Stomach (tissue), 8 donors: ENCODE measurements at regions not wholly inside any gene's neighbourhood (a gene's known extent, or its start where the extent isn't known, plus 50 kb on each side); places are given as distances from the start of the nearest gene placed in this dataset.

Experiments used
- DNase-seq, 2 donors: peaks; one replicate each; pipeline versions ENCODE4 v3.0.0 to v3.0.0-alpha.2; 2013 to 2019
- H3K27ac ChIP-seq, 5 donors: fragments of 200-600 bp in 4 of 5; sonication (generic) in 4 of 5; one replicate each; pipeline ENCODE4 v1.5.1; 2013 to 2019; ENCODE audit warnings: mild to moderate bottlenecking in 1 of 5, moderate library complexity in 1 of 5
- H3K27me3 ChIP-seq, 3 donors: fragments of 200-600 bp; sonication (generic); one replicate each; pipeline ENCODE4 v1.5.1; 2017 to 2019; ENCODE audit warnings: mixed run types in 1 of 3
- H3K36me3 ChIP-seq, 4 donors: fragments of 200-600 bp; sonication (generic); 1 replicate in 3 of 4; 2 replicates in 1 of 4; pipeline ENCODE4 v1.5.1; 2016 to 2019
- H3K4me1 ChIP-seq, 4 donors: fragments of 200-600 bp; sonication (generic); one replicate each; pipeline ENCODE4 v1.5.1; 2016 to 2019
- H3K4me3 ChIP-seq, 4 donors: fragments of 200-600 bp; sonication (generic) in 3 of 4; one replicate each; pipeline ENCODE4 v1.5.1; 2016 to 2019; ENCODE audit warnings: mild to moderate bottlenecking in 1 of 4
- H3K9me3 ChIP-seq, 4 donors: fragments of 200-600 bp; sonication (generic); one replicate each; pipeline ENCODE4 v1.5.1; 2016 to 2019
- EP300 ChIP-seq: sonication (generic); formaldehyde crosslinking; IDR thresholded peaks from one replicate; pipeline ENCODE4 v1.6.1; 2017; ENCODE audit warnings: antibody characterized with exemption
- POLR2A ChIP-seq, 4 donors: fragments of 450-650 bp; IDR thresholded peaks; one replicate each; pipeline ENCODE4 v1.6.1; 2016; ENCODE audit warnings: antibody characterized with exemption in 4 of 4, control low read depth in 2 of 4, mild to moderate bottlenecking in 1 of 4, moderate library complexity in 1 of 4
- POLR2AphosphoS5 ChIP-seq, 3 donors: sonication (generic); formaldehyde crosslinking; IDR thresholded peaks; one replicate each; pipeline ENCODE4 v1.6.1; 2016; ENCODE audit warnings: antibody characterized with exemption in 3 of 3
- WGBS, 5 donors: extraction: QIAGEN DNeasy Blood & Tissue Kit in 3 of 5; methylation state at CpG; one replicate each; pipeline versions ENCODE4 v1.1.5 to v1.1.7; 2013 to 2018; 5-methylcytosine and 5-hydroxymethylcytosine counted together
- intact Hi-C: fragments of 100-400 bp; cut with DNase I; formaldehyde crosslinking; loops from one replicate; pipeline ENCODE4 v1.15.1; 2023; ENCODE audit warnings: low total_unique reads
- TF ChIP-seq, protein P1 (sequence below), 7 experiments: fragments of 450-650 bp in 4 of 7; fragments of 200-600 bp in 3 of 7; sonication (generic) in 3 of 7; IDR thresholded peaks; one replicate each; pipeline ENCODE4 v1.5.1; 2016 to 2019; ENCODE audit warnings: antibody characterized with exemption in 7 of 7, control low read depth in 2 of 7, mild to moderate bottlenecking in 1 of 7
- donor health status: healthy with polysubstance abuse.
- donor health status: Bipolar disorder and iron deficiency.
- donor health status: healthy.

- Histone ChIP-seq H3K4me3 (no peak overlapping the region), H3K36me3 (no peaks in the 10 kb centered on the region), H3K27me3 (no peaks in the 10 kb centered on the region), H3K4me1 (peaks cover 0 to 19% (median 0%) of the 10 kb centered on the region in 4 donors), H3K27ac (peak overlapping the region in 2 of 5 donors; percentile 16 to 63), H3K9me3 (no peaks in the 10 kb centered on the region)
- TF ChIP-seq POLR2AphosphoS5 (IDR thresholded peaks at IDR 0.05) (no peak), POLR2A (IDR thresholded peaks at IDR 0.05) (no peak), EP300 (no peak)
- TF ChIP-seq, protein P1, sequence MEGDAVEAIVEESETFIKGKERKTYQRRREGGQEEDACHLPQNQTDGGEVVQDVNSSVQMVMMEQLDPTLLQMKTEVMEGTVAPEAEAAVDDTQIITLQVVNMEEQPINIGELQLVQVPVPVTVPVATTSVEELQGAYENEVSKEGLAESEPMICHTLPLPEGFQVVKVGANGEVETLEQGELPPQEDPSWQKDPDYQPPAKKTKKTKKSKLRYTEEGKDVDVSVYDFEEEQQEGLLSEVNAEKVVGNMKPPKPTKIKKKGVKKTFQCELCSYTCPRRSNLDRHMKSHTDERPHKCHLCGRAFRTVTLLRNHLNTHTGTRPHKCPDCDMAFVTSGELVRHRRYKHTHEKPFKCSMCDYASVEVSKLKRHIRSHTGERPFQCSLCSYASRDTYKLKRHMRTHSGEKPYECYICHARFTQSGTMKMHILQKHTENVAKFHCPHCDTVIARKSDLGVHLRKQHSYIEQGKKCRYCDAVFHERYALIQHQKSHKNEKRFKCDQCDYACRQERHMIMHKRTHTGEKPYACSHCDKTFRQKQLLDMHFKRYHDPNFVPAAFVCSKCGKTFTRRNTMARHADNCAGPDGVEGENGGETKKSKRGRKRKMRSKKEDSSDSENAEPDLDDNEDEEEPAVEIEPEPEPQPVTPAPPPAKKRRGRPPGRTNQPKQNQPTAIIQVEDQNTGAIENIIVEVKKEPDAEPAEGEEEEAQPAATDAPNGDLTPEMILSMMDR (IDR thresholded peaks at IDR 0.05): no peak
- intact Hi-C loops: no loop called here
- no peak for DNase-seq
- WGBS, 5 donors: 67 to 75% (median 70%) methylated on average over 4 of the region's 4 CpGs
Measured at GRCh38 chr2:226136739-226137138, 662.9 kb downstream of the IRS1 start.

- H3K9me3 ChIP-seq: no peaks in the 10 kb centered on the region
- H3K27me3 ChIP-seq: no peaks in the 10 kb centered on the region
- no peaks in the 10 kb centered on the region for H3K36me3 ChIP-seq
- DNase-seq: no peak
- peak overlapping the region in 1 of 5 donors; percentile 63 for H3K27ac ChIP-seq
- H3K4me3 ChIP-seq: no peak overlapping the region
- TF ChIP-seq, protein P1 (IDR thresholded peaks at IDR 0.05): no peak
- TF ChIP-seq EP300: no peak
- no peak for TF ChIP-seq POLR2AphosphoS5 (IDR thresholded peaks at IDR 0.05)
- no peak for TF ChIP-seq POLR2A (IDR thresholded peaks at IDR 0.05)
- 70 to 89% (median 83%) methylated on average over 3 of the region's 3 CpGs for WGBS, 5 donors
- intact Hi-C loops: no loop called here
- peaks cover 0 to 19% (median 0%) of the 10 kb centered on the region in 4 donors for H3K4me1 ChIP-seq
Measured at GRCh38 chr2:226135861-226136548, 663.6 kb downstream of the IRS1 start.

DNA sequence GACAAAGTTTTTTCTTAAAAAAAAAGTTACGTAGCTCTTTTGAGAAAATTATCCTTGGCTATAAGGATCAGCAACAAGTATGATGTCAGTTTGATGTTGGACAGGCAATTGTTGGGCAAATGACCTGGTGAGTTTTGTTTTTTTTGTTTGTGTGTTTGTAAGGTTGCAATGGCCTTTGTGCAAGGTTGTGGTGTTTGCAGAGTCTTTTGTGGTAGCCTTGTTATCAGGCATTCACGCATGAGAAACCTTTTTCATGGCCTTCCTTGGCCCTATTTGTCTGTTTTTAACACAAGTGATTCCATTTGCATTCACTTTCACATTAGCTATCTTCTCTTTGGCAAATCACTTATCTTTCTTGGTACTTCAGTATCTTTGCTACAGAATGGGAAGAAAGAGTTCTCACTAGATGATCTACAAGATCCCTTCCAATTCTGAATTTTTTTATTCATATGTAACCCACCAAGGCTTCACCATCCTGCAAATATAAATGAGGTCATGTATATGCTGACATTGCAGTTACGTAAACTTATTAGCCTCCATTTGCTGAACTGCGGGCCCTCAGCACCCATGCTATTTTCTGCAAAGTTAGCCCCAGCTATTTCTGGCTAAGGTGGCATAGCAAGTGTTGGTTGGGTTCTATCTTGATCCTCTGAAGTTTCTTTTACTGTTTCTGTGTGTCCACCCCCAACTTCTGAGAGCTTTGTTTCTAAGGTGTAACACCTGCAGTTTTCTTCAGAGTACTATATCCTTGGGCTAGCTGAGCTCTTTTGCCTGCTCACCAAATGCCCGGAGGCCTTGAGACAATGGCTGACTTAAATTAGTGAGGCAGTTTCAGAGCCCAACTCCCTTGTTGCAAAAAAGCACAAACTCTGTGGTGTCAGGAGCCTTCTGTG, 667.1 kb downstream of the IRS1 start:
- Histone ChIP-seq H3K4me3 (no peak overlapping the region), H3K27ac (no peak overlapping the region), H3K4me1 (peaks cover 0 to 16% (median 0%) of the 10 kb centered on the region in 4 donors), H3K9me3 (no peaks in the 10 kb centered on the region), H3K27me3 (no peaks in the 10 kb centered on the region), H3K36me3 (no peaks in the 10 kb centered on the region)
- 88 to 91% (median 89%) methylated on average over 5 of the region's 5 CpGs for WGBS, 5 donors
- DNase-seq: no peak
- intact Hi-C loops: no loop called here
- TF ChIP-seq, protein P1 (IDR thresholded peaks at IDR 0.05): no peak
- TF ChIP-seq EP300 (no peak), POLR2AphosphoS5 (IDR thresholded peaks at IDR 0.05) (no peak), POLR2A (IDR thresholded peaks at IDR 0.05) (no peak)

DNA sequence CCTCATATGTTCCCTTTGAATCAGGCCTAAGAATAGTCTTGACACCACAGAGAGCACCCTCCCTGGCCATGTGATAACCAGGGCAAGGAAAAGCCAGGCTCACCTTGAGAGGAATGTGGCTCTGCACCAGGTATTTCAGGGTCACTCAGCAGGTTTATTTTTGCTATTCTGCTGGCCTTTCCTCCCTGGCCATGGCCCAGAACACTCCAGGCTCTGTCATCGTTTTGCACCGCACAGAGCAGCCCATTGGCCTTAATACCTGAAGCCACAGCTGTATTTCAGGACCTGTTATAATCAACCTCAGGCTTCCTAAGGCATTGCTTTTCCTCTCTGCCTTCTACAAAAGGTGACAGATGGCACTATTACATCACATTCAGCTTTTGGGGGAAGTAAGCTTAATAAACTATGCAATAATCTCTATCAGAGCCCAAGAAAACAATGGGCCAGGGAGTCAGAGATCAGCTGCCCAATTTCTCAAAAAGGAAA, 668.3 kb downstream of the IRS1 start:
- TF ChIP-seq POLR2AphosphoS5 (IDR thresholded peaks at IDR 0.05) (no peak), POLR2A (IDR thresholded peaks at IDR 0.05) (no peak), EP300 (no peak)
- TF ChIP-seq, protein P1 (IDR thresholded peaks at IDR 0.05): no peak
- intact Hi-C loops: no loop called here
- H3K36me3 ChIP-seq: no peaks in the 10 kb centered on the region
- DNase-seq: peak in 1 of 2 donors; percentile 33
- no peaks in the 10 kb centered on the region for H3K27me3 ChIP-seq
- 38 to 78% (median 51%) methylated on average over 2 of the region's 2 CpGs for WGBS, 5 donors
- no peak overlapping the region for H3K4me3 ChIP-seq
- peaks cover 0 to 4% (median 0%) of the 10 kb centered on the region in 4 donors for H3K4me1 ChIP-seq
- no peak overlapping the region for H3K27ac ChIP-seq
- no peaks in the 10 kb centered on the region for H3K9me3 ChIP-seq
